GM19324 (cell line): ENCODE measurements at regions not wholly inside any gene's neighbourhood (a gene's known extent, or its start where the extent isn't known, plus 50 kb on each side); places are given as distances from the start of the nearest gene placed in this dataset.

Source experiments
- ATAC-seq: cut with Tn5 transposase; IDR thresholded peaks from one replicate; pipeline ENCODE4 v1.9.1; 2021; ENCODE audit warnings: mild to moderate bottlenecking, moderate library complexity; ENCODE audit not compliant: unreplicated experiment, low FRiP score

- ATAC-seq = no peak
These were observed 756.4 kb upstream of the EEF2KMT start for GRCh38 chr16:5854027-5854426.

GRCh38 chr16:5852151-5852550 lies 754.6 kb upstream of the EEF2KMT start:
- ATAC-seq = no peak

GRCh38 chr16:5851393-5851982 lies 753.9 kb upstream of the EEF2KMT start:
- no peak for ATAC-seq

- ATAC-seq = no peak
These were observed 753.2 kb upstream of the EEF2KMT start for GRCh38 chr16:5850632-5851392.

GRCh38 chr16:5845046-5845445 lies 747.5 kb upstream of the EEF2KMT start:
- no peak for ATAC-seq

GRCh38 chr16:5841974-5842373 lies 744.4 kb upstream of the EEF2KMT start:
- ATAC-seq = no peak

- ATAC-seq = no peak
These were observed 741.1 kb upstream of the EEF2KMT start for GRCh38 chr16:5838725-5839124.

- no peak for ATAC-seq
These were observed 740.5 kb upstream of the EEF2KMT start for GRCh38 chr16:5838071-5838470.

GRCh38 chr16:5837007-5837670 lies 739.5 kb upstream of the EEF2KMT start:
- no peak for ATAC-seq

- ATAC-seq = no peak
These were observed 738.3 kb upstream of the EEF2KMT start for GRCh38 chr16:5835876-5836275.

- no peak for ATAC-seq
These were observed 728.7 kb upstream of the EEF2KMT start for GRCh38 chr16:5826332-5826731.

GRCh38 chr16:5820472-5820871 lies 722.9 kb upstream of the EEF2KMT start:
- no peak for ATAC-seq

GRCh38 chr16:5815570-5816237 lies 718.1 kb upstream of the EEF2KMT start:
- ATAC-seq = no peak

- ATAC-seq = no peak
These were observed 703.8 kb upstream of the EEF2KMT start for GRCh38 chr16:5801396-5801795.

- no peak for ATAC-seq
These were observed 696.0 kb upstream of the EEF2KMT start for GRCh38 chr16:5793556-5793955.

- no peak for ATAC-seq
These were observed 693.5 kb upstream of the EEF2KMT start for GRCh38 chr16:5791011-5791657.

- no peak for ATAC-seq
These were observed 692.9 kb upstream of the EEF2KMT start for GRCh38 chr16:5790512-5790911.

GRCh38 chr16:5789033-5789432 lies 691.4 kb upstream of the EEF2KMT start:
- no peak for ATAC-seq

- no peak for ATAC-seq
These were observed 683.8 kb upstream of the EEF2KMT start for GRCh38 chr16:5781436-5781835.

GRCh38 chr16:5776876-5777275 lies 679.3 kb upstream of the EEF2KMT start:
- ATAC-seq = no peak

GRCh38 chr16:5775916-5776315 lies 678.3 kb upstream of the EEF2KMT start:
- ATAC-seq = no peak
